ENCODE measurements at regions not wholly inside any gene's neighbourhood (a gene's known extent, or its start where the extent isn't known, plus 50 kb on each side); places are given as distances from the start of the nearest gene placed in this dataset.
"Not testable (repeated sequence)": the region's sequence is repeated elsewhere in the genome, so short reads cannot be mapped to it uniquely, and the experiment has no call there.

GRCh38 chr15:20344601-20345400, 196.8 kb downstream of the GOLGA6L6 start:
- no peak for DNase-seq

- not testable (repeated sequence) for DNase-seq
These were observed 198.0 kb downstream of the GOLGA6L6 start for GRCh38 chr15:20343395-20344211.

- DNase-seq, result not testable (repeated sequence)
These were observed 198.8 kb downstream of the GOLGA6L6 start for GRCh38 chr15:20342601-20343394.

- no peak for DNase-seq
These were observed 199.5 kb downstream of the GOLGA6L6 start for GRCh38 chr15:20341901-20342600.

GRCh38 chr15:20340931-20341661, 200.5 kb downstream of the GOLGA6L6 start:
- no peak for DNase-seq

- no peak for DNase-seq
These were observed 201.2 kb downstream of the GOLGA6L6 start for GRCh38 chr15:20340331-20340811.

- not testable (repeated sequence) for DNase-seq
These were observed 202.4 kb downstream of the GOLGA6L6 start for GRCh38 chr15:20339086-20339791.

GRCh38 chr15:20338671-20339070, 202.9 kb downstream of the GOLGA6L6 start:
- not testable (repeated sequence) for DNase-seq

- DNase-seq, result not testable (repeated sequence)
These were observed 204.4 kb downstream of the GOLGA6L6 start for GRCh38 chr15:20337238-20337637.

- not testable (repeated sequence) for DNase-seq
These were observed 207.1 kb downstream of the GOLGA6L6 start for GRCh38 chr15:20334451-20334850.

- not testable (repeated sequence) for DNase-seq
These were observed 215.8 kb downstream of the GOLGA6L6 start for GRCh38 chr15:20325751-20326150.

GRCh38 chr15:20317132-20317531, 224.5 kb downstream of the GOLGA6L6 start:
- DNase-seq, result not testable (repeated sequence)

- not testable (repeated sequence) for DNase-seq
These were observed 230.5 kb downstream of the GOLGA6L6 start for GRCh38 chr15:20311014-20311680.

- DNase-seq, result no peak
These were observed 231.0 kb downstream of the GOLGA6L6 start for GRCh38 chr15:20310603-20311002.

- DNase-seq, result not testable (repeated sequence)
These were observed 231.6 kb downstream of the GOLGA6L6 start for GRCh38 chr15:20309966-20310365.

GRCh38 chr15:20309395-20309794, 232.2 kb downstream of the GOLGA6L6 start:
- not testable (repeated sequence) for DNase-seq

GRCh38 chr15:20308027-20308690, 233.4 kb downstream of the GOLGA6L6 start:
- DNase-seq, result not testable (repeated sequence)

- not testable (repeated sequence) for DNase-seq
These were observed 234.5 kb downstream of the GOLGA6L6 start for GRCh38 chr15:20307137-20307536.

GRCh38 chr15:20306497-20307106, 235.0 kb downstream of the GOLGA6L6 start:
- not testable (repeated sequence) for DNase-seq

Measured in hematopoietic multipotent progenitor cell treated with erythropoietin and hydrocortisone succinate and interleukin-3 and kit ligand, for 8 days (in vitro differentiated cells).